Central memory CD4-positive, alpha-beta T cell (primary cell): ENCODE measurements at regions not wholly inside any gene's neighbourhood (a gene's known extent, or its start where the extent isn't known, plus 50 kb on each side); places are given as distances from the start of the nearest gene placed in this dataset.
"Not testable (repeated sequence)": the region's sequence is repeated elsewhere in the genome, so short reads cannot be mapped to it uniquely, and the experiment has no call there.

Experiments
- DNase-seq: peaks from one replicate; pipeline ENCODE4 v3.0.0; 2022

DNA sequence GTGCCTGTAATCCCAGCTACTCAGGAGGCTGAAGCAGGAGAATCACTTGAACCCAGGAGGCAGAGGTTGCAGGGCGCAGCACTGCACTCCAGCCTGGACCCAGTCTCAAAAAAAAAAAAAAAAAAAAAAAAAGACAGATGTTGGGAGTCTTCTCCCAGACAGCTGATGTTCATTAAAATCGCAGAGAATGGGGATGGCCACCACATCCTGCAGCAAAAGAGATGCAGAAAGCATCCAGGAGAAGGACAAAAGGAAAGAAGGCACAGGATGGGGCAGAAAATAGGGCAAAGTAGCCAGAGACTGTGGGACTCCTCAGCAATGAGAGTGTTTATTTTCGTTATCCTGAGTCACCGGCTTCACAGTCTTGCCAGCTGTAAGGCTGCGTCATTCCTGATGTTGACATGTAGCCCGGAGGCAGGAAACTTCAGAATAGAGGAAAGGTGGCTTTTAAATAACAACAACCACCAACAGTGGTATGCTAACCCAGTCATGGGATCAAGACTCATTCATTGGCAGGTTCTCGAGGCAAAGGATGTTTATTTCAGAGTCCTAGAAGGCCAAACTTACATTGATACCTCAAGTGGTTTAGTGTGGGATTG, 149.5 kb upstream of the SVIL start:
- DNase-seq = no peak

- DNase-seq = no peak
These were observed 148.6 kb upstream of the SVIL start for GRCh38 chr10:29783201-29783947.

DNA sequence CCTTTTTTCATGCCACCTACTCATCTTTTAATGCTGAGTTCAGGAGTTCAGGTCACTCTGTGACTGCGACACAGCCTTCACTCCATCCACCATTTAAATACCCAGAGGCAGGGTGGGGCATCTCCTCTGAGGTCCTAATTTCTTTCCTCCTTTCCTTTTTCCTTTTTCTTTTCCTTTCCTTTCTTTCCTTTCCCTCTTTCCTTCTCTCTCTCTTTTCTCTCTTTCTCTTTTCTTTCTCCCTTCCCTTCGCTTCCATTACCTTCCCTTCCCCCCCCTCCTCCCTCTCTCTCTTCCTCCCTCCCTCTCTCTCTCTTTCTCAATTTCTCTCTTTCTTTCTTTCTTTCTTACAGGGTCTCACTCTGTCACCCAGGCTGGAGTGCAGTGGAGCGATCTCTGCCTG, 145.9 kb upstream of the SVIL start:
- no peak for DNase-seq

DNA sequence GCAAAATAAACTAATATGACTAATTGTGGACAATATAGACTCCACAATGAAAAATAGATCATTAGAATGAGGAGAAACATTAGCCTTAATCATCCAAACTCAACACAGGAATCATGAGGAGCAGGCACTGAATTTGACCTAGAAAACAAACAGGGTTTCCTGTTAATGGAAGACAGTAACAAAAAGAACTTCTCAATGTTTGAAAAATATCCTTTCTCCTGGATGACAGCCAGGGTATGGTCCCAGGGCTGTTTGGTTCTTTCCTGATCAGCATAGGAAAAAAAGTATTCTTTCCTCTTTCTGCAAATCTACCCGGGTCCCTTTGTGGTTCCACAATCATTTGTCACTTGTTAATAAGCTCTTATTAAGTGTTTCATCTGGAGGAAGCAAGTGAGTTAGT, 145.3 kb upstream of the SVIL start:
- no peak for DNase-seq

GRCh38 chr10:29776246-29776645, 141.5 kb upstream of the SVIL start:
- DNase-seq = no peak

DNA sequence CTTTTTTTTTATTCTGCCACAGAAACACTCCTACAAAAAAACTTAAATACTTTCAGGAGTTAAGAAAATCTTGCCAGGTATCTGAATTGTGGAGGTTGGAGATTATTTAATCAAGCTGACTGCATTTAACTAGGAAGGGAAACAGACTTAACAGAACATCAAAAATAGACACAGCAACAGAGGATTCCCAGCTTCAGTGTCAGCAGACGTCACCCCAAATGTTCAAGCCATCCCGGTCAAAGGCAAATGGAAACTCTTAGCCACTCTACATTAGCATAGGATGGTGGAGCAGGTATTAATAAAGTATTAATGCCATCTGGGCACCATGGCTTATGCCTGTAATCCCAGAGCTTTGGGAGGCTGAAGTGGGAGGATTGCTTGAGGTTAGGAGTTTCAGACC, 139.7 kb upstream of the SVIL start:
- no peak for DNase-seq

GRCh38 chr10:29773675-29774091, 138.9 kb upstream of the SVIL start:
- DNase-seq = no peak

DNA sequence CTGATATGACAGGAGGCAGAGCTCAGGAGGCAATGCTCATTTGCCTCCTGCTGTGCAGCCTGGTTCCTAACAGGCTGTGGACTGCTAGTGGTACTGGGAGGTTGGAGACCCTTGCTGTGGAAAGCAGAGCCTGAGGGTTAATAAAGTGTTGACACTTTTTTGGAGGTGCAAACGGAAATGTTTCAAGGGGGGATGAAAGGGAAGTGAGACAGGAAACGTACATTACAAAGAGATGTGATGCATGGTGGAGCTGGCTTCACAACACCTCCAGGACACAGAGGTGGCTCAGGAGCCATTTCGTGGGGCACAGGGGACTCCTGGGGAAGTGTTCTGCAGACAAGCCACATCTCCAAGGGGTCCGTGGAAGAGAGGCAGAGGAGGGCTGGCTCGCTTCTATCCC, 137.6 kb upstream of the SVIL start:
- no peak for DNase-seq

DNA sequence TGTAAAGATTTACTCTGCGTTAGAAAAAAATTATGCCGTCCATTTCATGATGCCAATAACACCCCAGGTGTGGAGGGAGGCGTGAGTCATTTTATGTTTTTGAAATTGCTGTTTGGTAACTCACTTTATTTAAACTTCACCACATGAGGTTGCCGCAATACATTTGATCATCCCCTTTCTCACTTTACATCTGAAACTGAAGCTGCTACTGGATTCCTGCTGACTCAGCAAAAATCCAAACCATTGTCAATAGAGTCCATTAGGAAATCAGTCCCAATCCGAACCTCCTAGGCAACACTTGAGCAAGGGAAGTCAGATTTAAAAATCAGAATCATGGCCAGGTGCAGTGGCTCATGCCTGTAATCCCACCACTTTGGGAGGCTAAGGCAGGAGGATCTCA, 136.6 kb upstream of the SVIL start:
- DNase-seq = no peak

- not testable (repeated sequence) for DNase-seq
These were observed 134.5 kb upstream of the SVIL start for GRCh38 chr10:29769277-29769676.

GRCh38 chr10:29767968-29768367, 133.2 kb upstream of the SVIL start:
- no peak for DNase-seq

DNA sequence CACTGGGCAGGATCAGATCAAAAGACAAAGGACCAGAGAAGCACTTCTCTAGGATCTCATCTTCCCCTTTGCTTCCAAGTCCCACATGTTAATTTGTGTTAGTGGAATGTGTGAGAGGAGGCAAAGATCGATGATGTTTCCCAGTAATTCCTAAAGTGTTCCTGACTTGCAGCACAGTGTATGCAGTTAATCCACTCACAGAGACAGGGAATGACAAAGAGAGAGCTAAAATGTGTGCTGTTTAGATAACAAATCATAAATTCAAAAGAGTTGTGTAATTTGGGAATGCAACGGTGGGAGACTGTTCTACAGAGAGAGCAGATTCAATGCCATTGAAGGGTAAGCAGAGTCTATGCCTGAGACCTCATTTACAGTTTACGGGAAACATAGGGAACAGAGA, 132.0 kb upstream of the SVIL start:
- DNase-seq = no peak

- no peak for DNase-seq
These were observed 130.6 kb upstream of the SVIL start for GRCh38 chr10:29765330-29765729.

DNA sequence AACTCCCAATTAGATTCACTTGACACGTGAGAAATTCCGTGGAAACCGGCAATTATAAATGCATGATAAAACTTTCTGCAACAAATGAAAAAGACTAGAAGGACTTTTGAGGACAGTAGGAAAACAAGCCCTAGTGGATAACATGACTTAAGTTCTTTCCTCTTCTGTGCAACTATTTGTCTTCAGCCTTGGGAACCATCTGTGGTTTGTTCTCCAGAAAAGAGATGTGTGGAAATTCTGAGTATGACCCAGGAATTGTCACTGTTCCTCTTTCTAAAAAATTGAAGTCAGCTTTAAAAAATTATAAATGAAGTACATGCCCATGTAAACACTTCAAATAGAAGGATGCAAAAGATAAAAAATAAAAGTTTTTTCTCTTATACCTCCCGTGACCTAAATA, 128.6 kb upstream of the SVIL start:
- DNase-seq = no peak

GRCh38 chr10:29761916-29762315, 127.1 kb upstream of the SVIL start:
- no peak for DNase-seq

- DNase-seq = no peak
These were observed 125.5 kb upstream of the SVIL start for GRCh38 chr10:29760138-29760900.

- DNase-seq = no peak
These were observed 123.0 kb upstream of the SVIL start for GRCh38 chr10:29757551-29758297.

DNA sequence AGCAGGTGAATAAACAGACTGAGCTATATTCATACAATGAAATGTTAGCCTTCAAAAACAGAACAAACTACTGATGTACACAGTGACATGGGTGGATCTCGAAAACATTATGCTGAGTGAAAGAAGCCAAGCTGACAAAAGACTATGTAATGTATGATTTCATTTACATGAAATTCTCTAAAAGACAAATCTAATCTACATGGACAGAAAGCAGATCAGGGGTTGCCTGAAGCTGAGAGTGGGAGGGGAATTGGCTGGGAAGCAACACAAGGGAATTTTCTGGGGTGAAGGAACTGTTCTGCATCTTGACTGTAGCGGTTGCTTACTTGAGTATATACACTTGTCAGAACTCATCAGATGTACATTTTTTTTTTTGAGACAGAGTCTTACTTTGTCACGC, 121.7 kb upstream of the SVIL start:
- no peak for DNase-seq

DNA sequence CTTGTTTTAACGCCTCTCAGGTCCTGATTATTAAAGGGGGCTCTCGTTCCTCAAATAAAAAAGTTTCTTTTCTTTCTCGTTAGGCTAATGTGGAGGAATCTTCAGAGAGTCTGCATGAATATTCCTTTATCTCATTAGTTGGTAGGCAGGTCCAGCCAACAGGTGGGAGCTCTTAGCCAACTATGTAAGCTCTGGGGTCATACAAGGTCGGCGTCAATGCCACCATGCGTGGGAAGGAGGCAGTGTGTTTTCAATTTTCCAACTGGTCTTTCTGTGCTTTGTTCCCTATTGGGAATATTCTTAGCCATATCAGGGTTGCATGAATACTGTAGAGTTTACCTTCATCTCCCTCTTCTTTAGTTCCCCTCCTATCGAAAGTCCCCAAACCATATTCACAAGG, 118.5 kb upstream of the SVIL start:
- no peak for DNase-seq

GRCh38 chr10:29751684-29752083, 116.9 kb upstream of the SVIL start:
- no peak for DNase-seq

GRCh38 chr10:29751240-29751639, 116.5 kb upstream of the SVIL start:
- DNase-seq = no peak

DNA sequence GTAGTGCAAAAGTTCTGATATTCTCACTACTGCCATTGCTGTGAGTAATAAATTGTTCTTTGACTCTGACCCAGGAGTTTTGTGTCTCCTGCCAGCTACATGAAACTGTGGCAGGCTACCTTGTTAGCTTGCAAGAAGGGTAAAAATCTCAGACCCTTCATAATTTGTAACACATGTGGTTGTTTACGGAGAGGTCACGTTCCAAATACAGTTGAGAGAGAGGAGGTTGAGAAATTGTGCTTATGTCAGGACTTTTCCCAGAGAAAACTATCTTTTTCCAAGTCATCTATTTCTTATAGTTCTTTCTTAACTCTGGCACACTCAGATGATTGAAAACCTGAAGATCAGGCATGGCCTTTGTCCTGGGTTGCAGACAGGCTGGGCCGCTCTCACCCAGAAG, 114.4 kb upstream of the SVIL start:
- no peak for DNase-seq

DNA sequence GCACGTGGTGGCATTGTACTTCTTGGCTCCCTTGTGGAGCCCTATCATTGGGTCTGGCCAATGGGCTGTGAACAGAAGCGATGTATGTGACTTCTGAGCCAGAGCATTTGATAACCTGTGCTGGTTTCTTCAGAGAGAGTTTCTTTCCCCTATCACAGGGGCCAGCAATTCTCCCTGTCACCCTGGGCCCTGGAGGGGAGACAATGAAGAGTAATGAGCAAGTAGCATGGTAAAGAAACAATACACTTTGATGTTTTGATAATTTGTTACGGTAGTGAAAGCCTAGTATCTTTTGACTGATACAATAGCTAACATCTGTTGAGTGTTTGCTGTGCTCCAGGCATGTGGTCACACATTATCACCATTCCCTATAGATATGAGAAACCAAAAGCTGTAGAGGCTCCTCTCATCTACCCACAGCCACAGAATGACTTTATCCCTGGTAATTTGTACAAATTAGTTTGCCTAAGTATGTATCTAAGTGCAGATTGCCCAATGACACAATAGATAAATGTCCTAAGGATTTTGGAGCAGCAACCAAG, 113.4 kb upstream of the SVIL start:
- DNase-seq = no peak
